Testis (tissue), 2 donors: ENCODE measurements at regions not wholly inside any gene's neighbourhood (a gene's known extent, or its start where the extent isn't known, plus 50 kb on each side); places are given as distances from the start of the nearest gene placed in this dataset.
"Not testable (repeated sequence)": the region's sequence is repeated elsewhere in the genome, so short reads cannot be mapped to it uniquely, and the experiment has no call there.

Source experiments
- DNase-seq: peaks from one replicate; pipeline ENCODE4 v3.0.0-alpha.2; 2019
- H3K27ac ChIP-seq, 2 donors: fragments of 200-600 bp; sonication (generic); one replicate each; pipeline ENCODE4 v1.5.1; 2019
- H3K27me3 ChIP-seq: fragments of 200-600 bp; sonication (generic); one replicate; pipeline ENCODE4 v1.5.1; 2019
- H3K36me3 ChIP-seq: fragments of 200-600 bp; sonication (generic); one replicate; pipeline ENCODE4 v1.5.1; 2017; ENCODE audit warnings: low read depth; ENCODE audit errors: missing control alignments
- H3K4me1 ChIP-seq: fragments of 200-600 bp; sonication (generic); one replicate; pipeline ENCODE4 v1.5.1; 2019
- H3K4me3 ChIP-seq, 2 donors: fragments of 200-600 bp; sonication (generic); one replicate each; pipeline ENCODE4 v1.5.1; 2017 to 2019
- H3K9me3 ChIP-seq: fragments of 200-600 bp; sonication (generic); one replicate; pipeline ENCODE4 v1.5.1; 2017
- POLR2A ChIP-seq: fragments of 450-650 bp; IDR thresholded peaks from one replicate; pipeline ENCODE4 v1.6.1; 2017; ENCODE audit warnings: antibody characterized with exemption, mild to moderate bottlenecking, moderate library complexity
- WGBS, 2 donors: methylation state at CpG; one replicate each; pipeline ENCODE4 v1.1.5; 2018; 5-methylcytosine and 5-hydroxymethylcytosine counted together
- intact Hi-C: fragments of 100-400 bp; cut with DNase I; formaldehyde crosslinking; loops from one replicate; pipeline ENCODE4 v1.15.1; 2023; ENCODE audit warnings: low total_unique reads
- TF ChIP-seq, protein P1 (sequence below), 3 experiments: fragments of 450-650 bp in 2 of 3; fragments of 200-600 bp in 1 of 3; sonication (generic) in 1 of 3; IDR thresholded peaks; one replicate each; pipeline ENCODE4 v1.5.1; 2016 to 2019; ENCODE audit warnings: antibody characterized with exemption in 3 of 3, mild to moderate bottlenecking in 2 of 3, moderate library complexity in 1 of 3

DNA sequence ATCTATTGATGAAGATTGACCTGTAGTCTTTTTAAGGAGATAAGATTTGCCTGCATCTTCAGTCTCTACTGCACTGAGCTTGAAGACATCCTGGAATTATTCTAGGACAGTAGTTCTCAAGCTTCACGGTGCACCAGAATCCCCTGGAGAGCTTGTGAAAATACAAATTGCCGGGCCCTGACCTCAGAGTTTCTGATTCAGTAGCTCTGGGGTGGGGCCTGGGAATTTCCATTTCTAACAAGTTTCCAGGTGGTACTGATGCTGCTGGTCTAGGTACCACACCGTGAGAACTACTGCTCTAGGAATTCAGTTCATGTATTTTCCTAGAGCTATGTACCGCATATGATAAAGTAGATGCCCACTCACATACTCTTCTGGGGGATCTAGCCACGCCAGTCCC lies 246.1 kb downstream of the HS3ST3B1 start:
- H3K27ac ChIP-seq: no peak overlapping the region
- H3K4me3 ChIP-seq: no peak overlapping the region
- no peaks in the 10 kb centered on the region for H3K4me1 ChIP-seq
- H3K36me3 ChIP-seq: no peaks in the 10 kb centered on the region
- 77 to 85% methylated on average over 5 of the region's 5 CpGs for WGBS, 2 donors
- TF ChIP-seq, protein P1, sequence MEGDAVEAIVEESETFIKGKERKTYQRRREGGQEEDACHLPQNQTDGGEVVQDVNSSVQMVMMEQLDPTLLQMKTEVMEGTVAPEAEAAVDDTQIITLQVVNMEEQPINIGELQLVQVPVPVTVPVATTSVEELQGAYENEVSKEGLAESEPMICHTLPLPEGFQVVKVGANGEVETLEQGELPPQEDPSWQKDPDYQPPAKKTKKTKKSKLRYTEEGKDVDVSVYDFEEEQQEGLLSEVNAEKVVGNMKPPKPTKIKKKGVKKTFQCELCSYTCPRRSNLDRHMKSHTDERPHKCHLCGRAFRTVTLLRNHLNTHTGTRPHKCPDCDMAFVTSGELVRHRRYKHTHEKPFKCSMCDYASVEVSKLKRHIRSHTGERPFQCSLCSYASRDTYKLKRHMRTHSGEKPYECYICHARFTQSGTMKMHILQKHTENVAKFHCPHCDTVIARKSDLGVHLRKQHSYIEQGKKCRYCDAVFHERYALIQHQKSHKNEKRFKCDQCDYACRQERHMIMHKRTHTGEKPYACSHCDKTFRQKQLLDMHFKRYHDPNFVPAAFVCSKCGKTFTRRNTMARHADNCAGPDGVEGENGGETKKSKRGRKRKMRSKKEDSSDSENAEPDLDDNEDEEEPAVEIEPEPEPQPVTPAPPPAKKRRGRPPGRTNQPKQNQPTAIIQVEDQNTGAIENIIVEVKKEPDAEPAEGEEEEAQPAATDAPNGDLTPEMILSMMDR (IDR thresholded peaks at IDR 0.05): no peak
- TF ChIP-seq POLR2A: no peak
- intact Hi-C loops: no loop called here
- H3K9me3 ChIP-seq: no peaks in the 10 kb centered on the region
- DNase-seq: no peak
- H3K27me3 ChIP-seq: no peaks in the 10 kb centered on the region

DNA sequence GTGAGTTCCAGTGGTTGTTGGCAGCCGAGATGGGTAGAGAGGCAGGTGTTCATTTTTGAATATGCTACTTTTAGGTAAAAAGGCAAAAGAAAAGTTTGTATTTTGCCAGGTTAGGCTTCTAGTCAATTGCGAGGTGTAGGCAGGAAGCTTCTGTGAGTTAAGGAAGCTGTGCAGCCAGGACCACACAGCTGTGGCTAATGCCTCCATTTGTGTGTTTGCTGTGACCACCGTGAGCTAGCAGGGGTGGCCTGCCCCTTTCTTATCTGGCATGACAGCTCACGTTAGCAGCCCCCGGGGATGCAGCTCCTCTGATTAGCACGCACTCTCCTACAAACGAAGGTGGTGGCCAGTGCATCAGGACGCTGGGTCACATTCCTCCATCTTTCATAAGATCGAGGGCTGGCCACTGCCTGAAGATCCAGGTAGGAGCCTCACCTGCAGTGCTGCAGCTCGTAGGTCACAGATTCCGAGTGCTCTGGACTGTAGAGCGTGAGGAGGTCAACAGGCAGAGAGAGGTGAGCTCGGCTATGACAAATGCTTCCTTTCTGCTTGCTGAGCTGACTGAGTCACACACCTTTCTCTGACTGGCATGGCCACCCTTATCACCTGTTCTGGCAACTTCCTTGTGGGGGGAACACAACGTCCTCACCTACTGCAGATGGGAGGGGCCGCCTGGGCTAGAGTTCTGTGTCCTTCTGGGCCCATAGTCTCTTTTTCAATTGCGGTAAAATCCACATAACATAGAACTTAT lies 244.4 kb downstream of the HS3ST3B1 start:
- H3K9me3 ChIP-seq: no peaks in the 10 kb centered on the region
- no peaks in the 10 kb centered on the region for H3K36me3 ChIP-seq
- intact Hi-C loops: no loop called here
- H3K27ac ChIP-seq: no peak overlapping the region
- H3K4me3 ChIP-seq: no peak overlapping the region
- WGBS, 2 donors: 56 to 61% methylated on average over 11 to 16 of the region's 16 CpGs
- no peak for TF ChIP-seq POLR2A
- TF ChIP-seq, protein P1 (IDR thresholded peaks at IDR 0.05): no peak
- DNase-seq: no peak
- H3K4me1 ChIP-seq: no peaks in the 10 kb centered on the region
- no peaks in the 10 kb centered on the region for H3K27me3 ChIP-seq

- WGBS, 2 donors: 83 to 90% methylated on average over 2 of the region's 2 CpGs
Observed at GRCh38 chr17:14541714-14542113, 240.8 kb downstream of the HS3ST3B1 start.

GRCh38 chr17:14539801-14540200 lies 238.9 kb downstream of the HS3ST3B1 start:
- intact Hi-C loops: no loop called here
- Histone ChIP-seq H3K36me3 (no peaks in the 10 kb centered on the region), H3K27me3 (no peaks in the 10 kb centered on the region), H3K4me3 (no peak overlapping the region), H3K27ac (no peak overlapping the region), H3K4me1 (no peaks in the 10 kb centered on the region), H3K9me3 (no peaks in the 10 kb centered on the region)
- TF ChIP-seq, protein P1 (IDR thresholded peaks at IDR 0.05): no peak
- TF ChIP-seq POLR2A: no peak
- no peak for DNase-seq
- WGBS, 2 donors: 90 to 92% methylated on average over 6 of the region's 6 CpGs

More at GRCh38 chr17:14541714-14542113, 240.8 kb downstream of the HS3ST3B1 start:
- intact Hi-C loops: no loop called here
- Histone ChIP-seq H3K4me3 (no peak overlapping the region), H3K27ac (no peak overlapping the region), H3K36me3 (no peaks in the 10 kb centered on the region), H3K4me1 (no peaks in the 10 kb centered on the region), H3K27me3 (no peaks in the 10 kb centered on the region), H3K9me3 (no peaks in the 10 kb centered on the region)
- TF ChIP-seq, protein P1 (IDR thresholded peaks at IDR 0.05): no peak
- TF ChIP-seq POLR2A: no peak
- DNase-seq: no peak

GRCh38 chr17:14532242-14532641 lies 231.4 kb downstream of the HS3ST3B1 start:
- H3K27ac ChIP-seq, H3K4me3 ChIP-seq, H3K27me3 ChIP-seq, H3K36me3 ChIP-seq, DNase-seq, intact Hi-C loops, H3K9me3 ChIP-seq, H3K4me1 ChIP-seq: not testable (repeated sequence)
- WGBS, 2 donors: 96 to 98% methylated on average over 3 of the region's 3 CpGs
